HG02642 (cell line): ENCODE measurements at regions not wholly inside any gene's neighbourhood (a gene's known extent, or its start where the extent isn't known, plus 50 kb on each side); places are given as distances from the start of the nearest gene placed in this dataset.
"Not testable (repeated sequence)": the region's sequence is repeated elsewhere in the genome, so short reads cannot be mapped to it uniquely, and the experiment has no call there.

Experiments
- ATAC-seq: cut with Tn5 transposase; IDR thresholded peaks from one replicate; pipeline ENCODE4 v1.9.1; 2021; ENCODE audit warnings: mild to moderate bottlenecking; ENCODE audit not compliant: unreplicated experiment, poor library complexity

DNA sequence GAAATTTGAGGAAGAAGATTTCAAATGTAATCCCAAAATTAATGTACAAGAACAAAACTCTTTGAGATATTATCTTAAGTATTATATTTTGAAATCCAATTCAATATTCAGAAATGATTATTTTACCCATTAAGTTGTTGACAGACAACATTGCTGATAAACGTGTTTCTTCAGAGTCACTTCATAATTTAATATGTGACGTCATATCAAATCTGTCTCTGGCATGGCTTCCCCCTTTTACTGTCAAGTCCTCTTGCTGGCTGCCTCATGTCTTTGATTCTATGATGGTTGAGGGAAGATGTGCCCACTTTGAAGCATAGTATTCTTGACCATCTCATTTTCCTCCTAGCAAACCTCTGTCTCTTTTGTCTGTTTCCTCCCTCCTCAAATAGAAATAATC, 1257.1 kb upstream of the GOT2 start:
- no peak for ATAC-seq

DNA sequence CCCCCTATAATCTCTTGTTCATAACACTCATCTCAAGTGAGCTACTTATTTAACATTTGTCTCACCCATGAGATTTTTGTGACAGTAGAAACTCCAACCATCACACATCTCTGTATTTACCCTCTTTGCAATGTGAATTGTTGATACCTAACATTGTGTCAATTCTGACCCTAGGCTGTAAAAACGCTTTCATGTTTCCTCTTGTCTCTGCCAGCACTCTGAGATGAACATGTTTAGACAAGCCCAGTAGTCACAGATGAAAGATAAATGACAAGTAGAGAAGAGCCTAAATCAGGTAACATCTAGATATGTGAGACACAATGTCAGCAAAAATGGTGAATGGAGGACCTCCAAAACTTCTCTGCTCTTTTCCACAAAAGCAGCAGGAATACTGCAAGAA, 1254.5 kb upstream of the GOT2 start:
- no peak for ATAC-seq

DNA sequence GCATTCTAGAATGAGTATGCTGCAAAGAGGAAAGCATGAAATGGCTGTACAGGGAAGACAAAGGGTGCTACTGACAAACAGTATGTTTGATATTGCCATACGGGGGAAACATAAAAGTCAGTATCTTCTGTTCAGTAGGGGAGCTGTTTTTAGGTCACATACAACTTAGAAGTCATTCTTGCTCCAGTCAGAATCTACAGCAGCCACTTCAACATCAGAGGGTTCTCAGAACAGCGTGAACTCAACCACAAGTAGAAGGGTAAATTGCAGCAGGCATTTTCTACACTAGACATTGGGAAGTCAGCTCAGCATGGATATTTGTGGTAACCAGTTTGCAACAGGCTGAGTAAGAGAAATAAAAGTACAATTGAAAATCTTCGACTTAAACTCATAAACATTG, 1241.8 kb upstream of the GOT2 start:
- ATAC-seq = no peak

DNA sequence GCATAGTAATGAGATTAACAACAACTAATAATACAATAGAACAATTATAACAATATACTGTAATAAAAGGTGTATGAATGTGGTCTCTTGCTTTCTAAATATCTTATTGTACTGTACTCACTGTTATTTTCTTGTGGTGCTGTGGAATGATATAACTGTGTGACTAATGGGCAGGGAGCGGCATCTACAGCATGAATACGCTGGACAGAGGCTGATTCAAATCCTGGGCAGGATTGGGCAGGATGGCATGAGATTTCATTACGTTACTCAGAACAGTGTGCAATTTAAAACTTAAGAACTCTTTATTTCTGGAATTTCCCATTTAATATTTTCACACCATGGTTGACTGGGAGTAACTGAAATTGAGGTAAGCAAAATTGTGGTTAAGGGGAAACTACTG, 1239.8 kb upstream of the GOT2 start:
- no peak for ATAC-seq

DNA sequence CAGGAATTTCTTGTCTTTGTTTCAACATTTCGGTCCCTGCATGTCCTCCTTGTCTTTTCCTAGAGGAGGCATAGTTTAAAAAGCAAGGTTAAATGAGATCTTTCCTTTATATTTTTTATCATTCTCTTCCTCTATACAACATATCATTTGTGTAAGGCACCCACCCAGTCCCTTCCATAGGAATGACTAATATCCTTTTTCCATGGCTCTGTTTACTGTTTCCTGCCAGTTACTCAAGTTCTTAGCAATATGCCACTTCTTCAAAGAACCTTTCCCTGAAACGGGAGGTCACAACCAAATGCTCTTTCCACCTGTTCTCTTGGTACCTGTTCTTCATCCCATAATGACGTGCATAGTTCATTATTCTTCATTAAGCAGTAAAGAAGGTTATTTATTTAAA, 1237.1 kb upstream of the GOT2 start:
- no peak for ATAC-seq

DNA sequence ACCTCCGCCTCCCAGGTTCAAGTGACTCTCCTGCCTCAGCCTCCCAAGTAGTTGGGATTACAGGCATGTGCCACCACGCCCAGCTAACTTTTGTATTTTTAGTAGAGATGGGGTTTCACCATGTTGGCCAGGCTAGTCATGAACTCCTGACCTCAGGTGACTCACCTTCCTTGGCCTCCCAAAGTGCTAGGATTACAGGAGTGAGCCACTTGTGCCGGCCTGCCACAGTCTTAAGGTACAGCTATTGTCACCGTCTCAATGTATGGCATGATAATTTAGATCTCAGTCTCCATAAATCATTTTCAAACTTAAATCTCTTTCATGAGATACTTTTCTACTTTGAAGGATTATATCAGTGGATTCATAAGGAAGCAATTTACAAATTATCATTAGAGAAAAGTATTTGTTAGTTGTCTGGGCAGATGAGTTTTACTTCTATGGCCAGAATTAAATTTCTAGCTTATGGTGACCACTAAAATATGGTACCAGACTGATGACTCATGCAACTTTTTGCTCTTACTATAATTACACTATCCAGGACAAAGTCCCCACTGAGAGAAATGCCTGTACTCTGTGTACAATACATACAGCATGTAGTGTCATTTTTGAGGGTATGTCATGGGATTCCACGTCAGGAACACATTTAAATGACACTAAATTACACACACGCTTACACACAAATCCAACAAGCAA, 1230.3 kb upstream of the GOT2 start:
- no peak for ATAC-seq

DNA sequence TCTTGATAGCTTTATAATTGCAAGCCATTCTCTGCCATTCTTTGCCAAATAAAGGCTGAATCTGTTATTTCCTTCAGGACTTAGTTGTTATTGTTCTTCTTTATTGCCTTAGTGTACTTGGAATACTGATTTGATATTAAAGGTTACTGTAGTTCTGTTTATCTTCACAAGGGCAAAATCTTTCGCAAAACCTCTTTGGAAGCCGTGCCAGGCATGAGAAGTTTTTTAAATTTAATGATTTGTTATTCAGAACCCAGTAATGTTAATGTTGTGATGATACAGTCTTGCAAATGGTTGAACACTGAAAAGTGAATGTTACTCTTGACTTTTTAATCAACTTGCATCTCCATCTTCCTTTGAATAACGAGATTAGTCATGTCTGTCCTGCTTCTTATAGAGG, 1225.2 kb upstream of the GOT2 start:
- ATAC-seq = no peak

DNA sequence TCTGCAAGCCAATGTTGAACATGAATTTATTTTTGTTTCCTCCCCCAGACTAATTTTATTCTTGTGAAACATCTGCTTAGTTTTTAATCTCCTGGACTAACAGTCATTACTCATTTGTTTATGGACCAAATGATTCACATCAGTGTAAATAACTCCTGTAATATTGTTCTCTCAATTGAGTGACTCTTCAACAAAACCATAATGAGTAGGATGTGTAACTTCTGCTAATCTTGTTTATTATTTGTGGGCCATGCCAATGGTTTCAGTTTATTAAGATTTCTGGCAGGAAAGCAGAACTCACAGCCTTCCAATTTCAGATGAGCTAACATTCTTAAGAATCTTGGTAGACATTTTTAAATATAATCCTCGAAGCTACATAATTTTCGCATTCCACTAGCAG, 1216.3 kb upstream of the GOT2 start:
- no peak for ATAC-seq

DNA sequence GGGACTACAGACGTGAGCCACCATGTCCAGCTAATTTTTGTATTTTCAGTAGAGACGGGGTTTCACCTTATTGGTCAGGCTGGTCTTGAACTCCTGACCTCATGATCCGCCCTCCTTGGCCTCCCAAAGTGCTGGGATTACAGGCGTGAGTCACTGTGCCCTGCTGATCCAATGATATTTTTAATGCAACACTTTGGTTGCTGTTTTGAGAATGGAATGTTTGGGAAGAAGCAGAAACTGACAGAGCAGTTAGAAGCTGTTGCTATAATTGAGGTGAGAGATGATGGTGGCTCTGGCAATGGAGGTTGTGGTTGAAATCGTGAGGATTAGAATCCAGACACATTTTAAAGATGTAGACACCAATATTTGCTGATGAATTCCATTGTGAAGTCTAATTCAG, 1209.9 kb upstream of the GOT2 start:
- not testable (repeated sequence) for ATAC-seq

DNA sequence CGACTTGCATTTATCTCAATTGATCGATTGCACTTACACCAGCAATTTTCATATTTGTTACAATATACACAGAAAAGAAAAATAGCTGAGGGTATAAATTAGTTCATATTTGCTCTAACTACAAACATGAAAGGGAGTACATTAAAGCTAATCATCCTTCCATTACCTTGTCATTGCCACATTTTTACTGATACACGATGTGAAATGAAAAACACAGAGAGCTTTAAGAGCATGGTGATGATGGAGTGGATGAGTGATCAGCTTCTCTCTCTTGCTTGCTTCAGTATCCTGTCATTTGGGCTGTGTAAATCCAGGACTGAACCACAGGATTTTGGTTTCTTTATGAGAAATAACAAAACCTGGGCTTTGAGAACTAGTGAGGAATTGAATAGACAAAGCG, 1207.5 kb upstream of the GOT2 start:
- ATAC-seq = no peak

DNA sequence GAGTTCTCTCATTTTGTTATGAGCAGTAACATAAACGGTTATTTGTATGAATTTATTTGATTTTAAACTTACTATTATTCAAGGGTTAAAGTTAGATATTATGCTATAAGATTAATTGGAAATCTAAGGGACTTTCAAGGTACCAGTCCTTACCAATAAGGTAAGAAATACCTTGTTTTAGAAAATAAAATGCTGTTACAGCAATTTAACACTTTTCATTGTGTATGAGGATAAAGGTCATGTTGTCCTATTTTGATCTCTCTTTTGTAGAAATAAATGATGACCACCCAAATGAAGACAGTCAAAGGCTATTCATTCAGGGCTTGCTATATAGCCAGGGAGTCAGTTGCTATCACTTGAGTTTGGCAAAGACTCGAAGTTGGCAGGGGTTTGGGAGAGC, 1185.9 kb upstream of the GOT2 start:
- ATAC-seq = no peak

DNA sequence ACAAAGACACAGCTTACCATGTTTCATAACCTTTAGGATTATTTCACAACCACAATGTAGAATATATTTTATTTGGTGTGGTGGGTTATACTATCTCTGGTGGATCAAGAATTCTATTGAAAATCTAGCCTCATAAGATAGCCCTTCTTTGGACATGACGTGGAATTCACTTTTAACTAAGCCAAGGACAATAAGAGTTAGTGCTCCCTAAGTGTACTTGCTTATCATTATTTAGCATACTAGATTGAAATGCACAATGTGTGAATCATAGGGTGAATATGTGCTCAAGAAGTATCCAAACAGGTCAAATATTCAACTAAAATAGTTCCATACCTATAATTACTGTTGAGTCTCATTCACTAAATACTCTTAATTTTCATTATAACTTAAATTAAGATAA, 1179.5 kb upstream of the GOT2 start:
- ATAC-seq = no peak

DNA sequence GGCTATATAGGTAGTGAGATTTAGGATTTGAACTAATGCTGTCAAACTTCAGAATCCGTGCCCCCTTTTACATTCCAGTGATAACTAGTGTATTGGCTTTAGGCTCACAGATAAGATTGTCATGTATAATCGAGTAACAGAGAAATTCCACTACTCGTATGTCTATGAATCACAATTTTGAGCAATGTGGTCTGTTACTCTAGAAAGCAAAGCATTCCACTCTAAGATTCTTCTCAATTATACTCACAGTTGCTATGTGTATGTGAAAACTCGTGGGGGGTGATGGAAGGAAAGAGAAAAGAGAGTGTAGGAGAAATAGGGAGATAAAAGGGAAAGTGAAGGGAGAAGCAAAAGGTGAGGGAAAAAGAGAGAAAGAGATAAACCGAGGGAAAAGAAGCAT, 1175.1 kb upstream of the GOT2 start:
- ATAC-seq = no peak

DNA sequence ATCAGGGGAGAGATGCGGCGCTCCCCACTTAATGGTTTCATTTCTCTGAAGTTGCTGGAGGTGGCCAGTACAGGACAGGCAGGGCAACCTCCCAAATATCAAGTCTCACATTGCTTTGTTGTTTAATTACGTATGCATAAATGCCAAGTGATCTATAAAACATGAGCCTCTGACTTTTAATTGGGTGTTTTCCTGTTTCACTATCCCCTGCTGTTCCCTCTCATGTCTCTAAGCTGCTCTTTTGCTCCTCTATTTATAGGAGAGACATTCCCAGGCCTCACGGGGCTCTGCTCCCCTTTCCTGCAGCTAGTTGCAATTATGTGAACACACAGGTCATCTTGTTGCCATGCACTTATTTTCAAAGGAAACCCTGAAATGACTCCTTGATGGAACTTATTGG, 1173.5 kb upstream of the GOT2 start:
- ATAC-seq = no peak

DNA sequence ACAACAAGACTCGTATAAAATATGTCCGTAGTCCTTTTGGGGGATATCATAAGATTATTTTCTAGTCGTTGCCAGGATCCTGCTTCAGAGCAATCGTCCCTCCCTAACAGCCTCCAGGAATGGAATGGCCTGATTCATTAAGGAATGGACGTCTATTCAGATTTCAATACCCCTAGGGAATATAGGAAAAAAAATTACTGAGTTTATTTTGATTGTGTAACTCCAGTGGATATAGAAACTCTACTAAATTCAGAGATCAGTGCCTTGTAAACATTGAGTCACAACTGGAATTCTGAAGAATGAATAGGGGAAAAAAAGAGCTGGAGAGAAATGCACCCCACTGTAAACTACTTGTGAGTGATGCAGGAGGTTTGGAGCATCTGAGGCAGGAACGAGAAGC, 1171.5 kb upstream of the GOT2 start:
- ATAC-seq = no peak

DNA sequence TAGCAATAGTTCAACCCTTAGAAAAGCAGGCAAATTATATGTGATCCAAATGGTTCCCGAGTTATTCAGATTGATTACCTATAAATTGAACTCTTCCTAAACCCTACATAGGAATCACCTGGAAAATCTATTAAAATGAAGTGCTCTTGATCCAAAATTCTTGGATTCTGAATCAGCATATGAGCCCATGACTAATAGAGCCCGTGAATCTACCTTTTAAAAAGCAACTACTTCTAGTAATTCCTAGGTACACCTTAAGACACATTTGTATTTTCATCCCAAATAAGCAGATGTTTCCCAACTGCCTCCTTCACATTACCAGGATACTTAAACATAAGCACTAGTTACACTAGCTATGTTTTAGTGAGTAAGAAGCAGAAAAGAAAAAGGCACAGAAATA, 1171.0 kb upstream of the GOT2 start:
- ATAC-seq = no peak

DNA sequence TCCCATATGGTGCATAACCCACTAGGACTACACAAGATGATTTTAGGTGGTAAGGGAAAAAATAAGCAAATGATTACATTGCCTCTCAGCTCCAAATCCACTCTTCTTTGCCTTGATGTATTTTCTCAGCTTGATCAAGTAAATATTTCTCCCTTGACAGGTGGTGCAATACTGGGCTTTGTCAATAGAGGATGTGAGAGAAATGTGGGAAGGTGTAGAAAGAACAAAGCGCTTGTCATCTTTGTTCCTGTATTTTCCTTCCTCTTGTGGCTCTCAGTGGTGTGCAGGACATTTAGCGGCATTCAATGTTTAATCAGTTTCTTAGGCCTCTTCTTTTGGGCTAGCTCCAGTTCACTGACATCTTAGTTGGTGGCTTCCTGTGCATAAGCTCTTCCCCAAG, 1165.8 kb upstream of the GOT2 start:
- no peak for ATAC-seq

DNA sequence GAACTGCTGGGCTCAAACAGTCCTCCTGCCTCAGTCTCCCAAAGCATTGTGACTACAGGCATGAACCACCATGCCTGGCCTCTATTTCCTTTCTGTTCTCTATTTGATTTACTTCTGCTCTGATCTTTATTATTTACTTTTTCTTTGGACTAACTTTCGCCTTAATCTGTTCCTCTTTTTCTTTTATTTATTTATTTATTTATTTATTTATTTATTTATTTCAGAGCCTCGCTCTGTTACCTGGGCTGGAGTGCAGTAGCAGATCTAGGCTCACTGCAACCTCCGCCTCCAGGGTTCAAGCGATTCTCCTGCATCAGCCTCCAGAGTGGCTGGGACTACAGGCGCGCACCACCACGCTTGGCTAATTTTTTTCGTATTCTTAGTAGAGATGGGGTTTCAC, 1158.3 kb upstream of the GOT2 start:
- ATAC-seq = no peak

DNA sequence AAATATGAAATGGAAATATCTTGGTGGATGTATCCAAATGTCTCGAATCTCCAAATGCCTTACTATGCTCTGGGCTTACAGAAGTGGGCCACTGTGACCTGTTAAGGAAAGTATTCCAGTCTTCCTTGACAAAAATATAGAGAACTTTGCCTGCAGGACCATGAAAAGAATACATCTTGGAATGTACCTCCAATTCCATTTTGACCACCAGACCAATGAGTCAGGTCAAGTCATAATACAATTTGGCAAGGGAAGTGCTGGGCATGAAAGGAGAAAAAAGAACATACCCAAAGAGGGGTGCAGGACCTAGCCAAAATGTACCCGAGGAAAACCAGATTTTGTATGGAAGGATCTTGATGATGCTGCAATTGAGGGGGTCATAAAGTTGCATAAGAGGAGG, 1153.7 kb upstream of the GOT2 start:
- ATAC-seq = no peak

DNA sequence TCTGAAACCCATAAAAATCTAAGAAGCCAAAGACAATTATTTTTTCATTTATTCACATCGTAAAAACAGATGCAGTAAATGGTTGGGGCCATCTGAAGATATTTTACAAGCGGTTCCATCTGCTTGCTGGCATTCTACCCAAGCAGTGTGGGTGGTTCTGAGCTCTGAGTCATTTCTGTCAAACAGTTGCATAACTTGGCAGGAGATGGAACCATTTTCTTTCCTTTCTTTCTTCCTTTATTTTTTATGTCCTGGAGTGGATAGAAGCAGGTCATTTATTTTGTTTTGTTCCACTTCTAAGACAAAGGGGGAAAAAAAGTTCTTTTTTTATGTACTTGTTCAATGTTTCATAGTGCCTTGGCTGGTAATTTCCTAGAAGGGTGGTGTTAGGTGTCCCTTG, 1151.9 kb upstream of the GOT2 start:
- no peak for ATAC-seq

DNA sequence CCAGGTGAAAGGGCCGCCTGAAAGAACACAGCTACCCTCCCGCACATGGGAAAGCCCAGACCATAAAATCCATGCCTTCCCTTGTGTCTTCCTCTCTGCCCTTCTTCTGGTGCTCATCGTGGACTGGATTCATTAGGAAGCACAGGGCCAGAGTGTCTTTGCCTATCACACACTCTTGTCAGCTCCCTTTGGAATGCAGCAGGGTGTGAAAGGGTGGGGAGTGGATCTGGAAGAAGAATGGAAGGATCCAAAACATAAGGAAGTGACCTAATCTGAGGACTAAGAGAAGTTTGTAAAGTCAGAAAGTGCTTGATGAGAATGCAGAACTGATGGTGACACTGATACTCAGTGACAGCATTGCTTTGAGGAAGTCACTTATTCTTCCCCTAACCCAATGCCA, 1147.3 kb upstream of the GOT2 start:
- no peak for ATAC-seq

DNA sequence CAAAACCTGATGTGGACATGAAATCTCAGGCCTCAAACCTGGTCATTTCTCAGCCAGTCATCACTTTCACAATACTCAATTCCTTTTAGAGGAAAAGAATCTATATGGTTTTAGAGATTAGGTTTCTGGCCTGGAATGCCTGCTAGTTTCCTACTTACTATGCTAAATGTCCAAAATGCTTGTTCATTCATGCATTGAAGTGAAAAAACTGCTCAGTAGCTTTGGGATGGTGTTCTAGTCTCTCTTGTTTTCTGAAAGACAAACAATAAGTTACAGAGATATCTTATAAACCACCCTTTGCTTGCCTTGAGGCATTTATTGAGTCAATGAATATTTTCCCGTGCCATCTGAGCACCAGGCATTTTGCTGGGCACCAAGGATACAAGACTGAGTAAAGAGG, 1146.5 kb upstream of the GOT2 start:
- ATAC-seq = no peak

DNA sequence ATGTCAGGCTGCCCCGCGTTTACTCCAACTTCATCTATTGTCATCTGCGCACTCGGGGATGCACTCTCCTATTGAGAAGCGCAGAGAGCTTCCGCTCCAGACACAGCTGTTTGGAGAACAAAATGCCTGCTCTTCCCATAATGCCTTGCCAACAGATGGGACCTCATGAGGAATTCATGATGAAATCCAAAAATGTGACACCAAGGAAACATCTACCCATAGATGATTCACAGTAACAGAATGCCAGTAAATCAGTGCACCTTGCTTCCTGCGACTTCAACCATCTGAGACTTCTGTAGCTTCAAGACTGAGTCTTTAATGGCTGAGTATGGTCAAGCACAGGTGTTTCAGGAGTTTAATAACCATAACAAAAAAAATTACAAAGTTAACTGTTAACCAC, 1144.9 kb upstream of the GOT2 start:
- ATAC-seq = no peak
